Neural cell (in vitro differentiated cells): ENCODE measurements at regions not wholly inside any gene's neighbourhood (a gene's known extent, or its start where the extent isn't known, plus 50 kb on each side); places are given as distances from the start of the nearest gene placed in this dataset.

ENCODE experiments used
- H2AFZ ChIP-seq: fragments of 200-600, 300-800 bp; sonication (generic), shearing (Covaris generic); 2 replicates; pipeline ENCODE4 v1.6.0; 2014; ENCODE audit warnings: low read depth, mild to moderate bottlenecking, antibody characterized with exemption, low read length, moderate library complexity
- H3F3A ChIP-seq: fragments of 200-600 bp; shearing (Covaris generic); 2 replicates; pipeline ENCODE4 v1.6.1; 2016; ENCODE audit warnings: mild to moderate bottlenecking, moderate library complexity, mixed read lengths, antibody characterized with exemption, low read length; ENCODE audit not compliant: insufficient read depth, poor library complexity, severe bottlenecking
- H3K27ac ChIP-seq: fragments of 200-600, 300-800 bp; sonication (generic), shearing (Covaris generic); 2 replicates; pipeline ENCODE4 v1.5.1; 2014; ENCODE audit warnings: mild to moderate bottlenecking, low read length, moderate library complexity
- H3K27me3 ChIP-seq: fragments of 300-800, 200-600 bp; sonication (generic), shearing (Covaris generic); 2 replicates; pipeline ENCODE4 v1.6.0; 2014; ENCODE audit warnings: mild to moderate bottlenecking, low read depth, low read length, moderate library complexity; ENCODE audit not compliant: insufficient read depth
- H3K36me3 ChIP-seq: fragments of 300-800, 200-600 bp; sonication (generic), shearing (Covaris generic); 2 replicates; pipeline ENCODE4 v1.5.1; 2014; ENCODE audit warnings: mild to moderate bottlenecking, antibody characterized with exemption, low read length, moderate library complexity; ENCODE audit not compliant: insufficient read depth
- H3K4me2 ChIP-seq: fragments of 300-800, 200-600 bp; sonication (generic), shearing (Covaris generic); 2 replicates; pipeline ENCODE4 v1.6.0; 2014; ENCODE audit warnings: mild to moderate bottlenecking, low read length
- H3K4me3 ChIP-seq: fragments of 300-800, 200-600 bp; sonication (generic), shearing (Covaris generic); 2 replicates; pipeline ENCODE4 v1.5.1; 2014; ENCODE audit warnings: mild to moderate bottlenecking, low read length, moderate library complexity
- H3K79me2 ChIP-seq: fragments of 200-600 bp; shearing (Covaris generic); replicated peaks from 2 replicates; pipeline ENCODE4 v1.6.0; 2014; ENCODE audit warnings: mild to moderate bottlenecking, low read length, moderate library complexity; ENCODE audit not compliant: insufficient read depth
- H3K9ac ChIP-seq: fragments of 300-800, 200-600 bp; sonication (generic), shearing (Covaris generic); 2 replicates; pipeline ENCODE4 v1.6.1; 2016; ENCODE audit warnings: mild to moderate bottlenecking, low read length, mixed read lengths
- H3K9me2 ChIP-seq: fragments of 200-600 bp; shearing (Covaris generic); 2 replicates; pipeline ENCODE4 v1.6.1; 2016; ENCODE audit warnings: mild to moderate bottlenecking, low read length, mixed read lengths; ENCODE audit not compliant: insufficient read depth
- H3K9me3 ChIP-seq: fragments of 200-600, 300-800 bp; sonication (generic), shearing (Covaris generic); 2 replicates; pipeline ENCODE4 v1.6.1; 2016; ENCODE audit warnings: mild to moderate bottlenecking, mixed run types, low read length, moderate library complexity, mixed read lengths
- H4K20me1 ChIP-seq: fragments of 200-600 bp; shearing (Covaris generic); 2 replicates; pipeline ENCODE4 v1.6.1; 2016; ENCODE audit warnings: mild to moderate bottlenecking, mixed run types; ENCODE audit not compliant: insufficient read depth
- CTCF ChIP-seq: fragments of 450-650 bp; IDR thresholded peaks from 2 replicates; pipeline ENCODE4 v1.5.1; 2014; ENCODE audit warnings: antibody characterized with exemption, mild to moderate bottlenecking, moderate library complexity; ENCODE audit not compliant: poor library complexity, severe bottlenecking
- EP300 ChIP-seq: fragments of 450-650 bp; conservative IDR thresholded peaks from 2 replicates; pipeline ENCODE4 v1.6.1; 2014; ENCODE audit warnings: antibody characterized with exemption, mild to moderate bottlenecking, moderate library complexity; ENCODE audit not compliant: poor library complexity, severe bottlenecking
- EZH2 ChIP-seq: fragments of 200-600, 300-800 bp; shearing (Covaris generic), sonication (generic); IDR thresholded peaks from 2 replicates; pipeline ENCODE4 v1.6.1; 2014; ENCODE audit warnings: antibody characterized with exemption, low read length, borderline replicate concordance, mild to moderate bottlenecking; ENCODE audit not compliant: insufficient read depth, poor library complexity, severe bottlenecking
- MXI1 ChIP-seq: fragments of 450-650 bp; conservative IDR thresholded peaks from 2 replicates; pipeline ENCODE4 v1.6.1; 2014; ENCODE audit warnings: antibody characterized with exemption, mild to moderate bottlenecking; ENCODE audit not compliant: poor library complexity, severe bottlenecking
- POLR2AphosphoS5 ChIP-seq: IDR thresholded peaks from 2 replicates; pipeline ENCODE4 v1.6.1; 2012
- RAD21 ChIP-seq: fragments of 450-650 bp; conservative IDR thresholded peaks from 2 replicates; pipeline ENCODE4 v1.6.1; 2014; ENCODE audit warnings: antibody characterized with exemption, mild to moderate bottlenecking, moderate library complexity
- TAF1 ChIP-seq: IDR thresholded peaks from 2 replicates; pipeline ENCODE4 v1.6.1; 2012; ENCODE audit warnings: low read depth

- H3K9me2 ChIP-seq: no peaks in the 10 kb centered on the region
- no peaks in the 10 kb centered on the region for H3F3A ChIP-seq
- no peaks in the 10 kb centered on the region for H3K36me3 ChIP-seq
- TF ChIP-seq TAF1 (no peak), EP300 (no peak), CTCF (no peak)
- no peaks in the 10 kb centered on the region for H3K9me3 ChIP-seq
- no peaks in the 10 kb centered on the region for H4K20me1 ChIP-seq
- no peaks in the 10 kb centered on the region for H3K27me3 ChIP-seq
- H3K4me3 ChIP-seq: no peak overlapping the region
- H3K9ac ChIP-seq: no peak overlapping the region
- H3K79me2 ChIP-seq: no peaks in the 10 kb centered on the region
- H3K4me2 ChIP-seq: no peak overlapping the region
- no peak overlapping the region for H3K27ac ChIP-seq
- no peak overlapping the region for H2AFZ ChIP-seq
These were observed 839.5 kb downstream of the FRK start for GRCh38 chr6:115221198-115221597.

- no peaks in the 10 kb centered on the region for H3K9me3 ChIP-seq
- no peak overlapping the region for H3K4me2 ChIP-seq
- H4K20me1 ChIP-seq: no peaks in the 10 kb centered on the region
These were observed 840.0 kb downstream of the FRK start for GRCh38 chr6:115220551-115221159.

GRCh38 chr6:115219645-115220044 lies 841.0 kb downstream of the FRK start:
- Histone ChIP-seq H3K4me2 (no peak overlapping the region), H3F3A (no peaks in the 10 kb centered on the region), H4K20me1 (no peaks in the 10 kb centered on the region), H3K4me3 (no peak overlapping the region), H3K27ac (no peak overlapping the region), H3K9me3 (no peaks in the 10 kb centered on the region), H3K9ac (no peak overlapping the region), H3K79me2 (no peaks in the 10 kb centered on the region), H2AFZ (no peak overlapping the region), H3K9me2 (no peaks in the 10 kb centered on the region), H3K27me3 (no peaks in the 10 kb centered on the region), H3K36me3 (no peaks in the 10 kb centered on the region)
- TF ChIP-seq TAF1 (no peak), MXI1 (no peak), EZH2 (no peak), POLR2AphosphoS5 (no peak)

More at GRCh38 chr6:115220551-115221159, 840.0 kb downstream of the FRK start:
- H3F3A ChIP-seq: no peaks in the 10 kb centered on the region
- no peaks in the 10 kb centered on the region for H3K36me3 ChIP-seq
- no peaks in the 10 kb centered on the region for H3K27me3 ChIP-seq
- H3K9me2 ChIP-seq: no peaks in the 10 kb centered on the region
- no peak overlapping the region for H3K27ac ChIP-seq
- H3K4me3 ChIP-seq: no peak overlapping the region
- H3K79me2 ChIP-seq: no peaks in the 10 kb centered on the region
- no peak overlapping the region for H2AFZ ChIP-seq
- no peak overlapping the region for H3K9ac ChIP-seq
- TF ChIP-seq TAF1 (no peak), RAD21 (no peak), EP300 (no peak), POLR2AphosphoS5 (no peak), CTCF (no peak)
